Forelimb muscle (tissue), 1 donor: ENCODE measurements at regions not wholly inside any gene's neighbourhood (a gene's known extent, or its start where the extent isn't known, plus 50 kb on each side); places are given as distances from the start of the nearest gene placed in this dataset.
"Not testable (repeated sequence)": the region's sequence is repeated elsewhere in the genome, so short reads cannot be mapped to it uniquely, and the experiment has no call there.

ENCODE experiments used
- DNase-seq: peaks from one replicate; pipeline ENCODE4 v3.0.0-alpha.2; 2013; ENCODE audit warnings: low read depth

DNA sequence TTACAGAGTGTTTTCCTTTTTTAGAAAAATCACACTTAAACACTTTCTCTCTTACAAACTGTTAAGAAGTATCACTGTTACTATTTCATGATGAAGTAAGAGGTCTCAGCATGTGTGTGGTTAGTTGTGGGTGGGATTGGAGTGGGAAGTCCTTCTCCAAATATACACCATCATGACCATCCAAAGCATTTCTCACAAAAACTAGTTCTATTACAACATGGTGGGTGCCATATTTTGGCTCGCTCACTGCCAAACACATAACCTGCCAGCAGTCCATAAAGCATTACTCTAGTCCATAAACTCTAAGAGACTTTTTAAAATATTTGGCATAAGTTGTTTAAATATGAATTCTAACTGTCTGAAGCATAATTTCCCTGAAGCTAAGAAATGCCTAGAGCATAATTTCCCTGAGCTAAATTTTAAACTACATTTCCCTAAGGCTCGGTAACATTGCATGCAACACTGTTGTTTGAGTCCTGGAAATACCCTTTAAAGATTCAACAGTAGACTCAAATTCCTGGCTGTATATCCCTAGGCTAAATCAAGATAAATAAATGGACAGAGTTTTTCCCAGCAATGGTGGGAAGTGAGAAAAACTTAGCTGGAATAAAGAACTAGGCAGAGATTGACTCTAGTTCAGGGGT, 415.0 kb upstream of the INTU start:
- DNase-seq = no peak

DNA sequence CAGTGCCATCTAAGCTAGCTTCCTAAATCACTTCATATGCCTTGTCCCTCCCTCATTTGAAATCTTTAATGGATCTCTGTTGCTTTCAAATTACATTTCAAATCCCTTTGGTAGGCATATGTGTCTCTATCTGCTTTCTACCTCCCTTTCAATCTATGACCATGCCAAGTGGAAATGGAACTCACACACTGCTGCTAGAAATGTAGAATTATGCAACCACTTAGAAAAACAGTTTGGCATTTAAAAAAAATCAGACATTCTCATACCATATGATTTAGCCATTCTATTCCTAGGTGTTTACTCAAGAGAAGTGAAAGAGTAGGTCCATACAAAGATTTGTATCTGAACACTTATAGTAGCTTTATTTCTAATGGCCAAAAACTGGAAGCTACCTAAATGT, 413.5 kb upstream of the INTU start:
- no peak for DNase-seq

DNA sequence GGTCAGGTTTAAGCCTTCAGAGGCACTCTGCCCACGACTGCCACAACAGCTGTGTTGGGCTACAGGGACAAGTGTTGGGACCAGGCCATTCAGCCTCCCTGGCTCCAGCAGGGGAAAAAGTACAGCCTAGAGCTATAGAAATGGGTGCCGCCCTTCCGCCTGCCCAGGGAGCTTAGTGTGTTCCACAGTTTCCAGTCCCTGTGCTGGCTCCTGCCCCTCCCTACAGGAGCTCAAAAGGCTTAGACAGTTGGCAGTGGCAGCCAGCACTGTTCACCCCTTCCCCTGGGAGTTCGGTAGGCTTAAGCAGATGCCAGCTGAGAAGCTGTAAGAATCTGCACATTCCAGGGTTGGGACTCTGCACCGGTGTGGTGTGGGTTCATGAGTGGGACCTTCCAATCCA, 408.2 kb upstream of the INTU start:
- DNase-seq = no peak

DNA sequence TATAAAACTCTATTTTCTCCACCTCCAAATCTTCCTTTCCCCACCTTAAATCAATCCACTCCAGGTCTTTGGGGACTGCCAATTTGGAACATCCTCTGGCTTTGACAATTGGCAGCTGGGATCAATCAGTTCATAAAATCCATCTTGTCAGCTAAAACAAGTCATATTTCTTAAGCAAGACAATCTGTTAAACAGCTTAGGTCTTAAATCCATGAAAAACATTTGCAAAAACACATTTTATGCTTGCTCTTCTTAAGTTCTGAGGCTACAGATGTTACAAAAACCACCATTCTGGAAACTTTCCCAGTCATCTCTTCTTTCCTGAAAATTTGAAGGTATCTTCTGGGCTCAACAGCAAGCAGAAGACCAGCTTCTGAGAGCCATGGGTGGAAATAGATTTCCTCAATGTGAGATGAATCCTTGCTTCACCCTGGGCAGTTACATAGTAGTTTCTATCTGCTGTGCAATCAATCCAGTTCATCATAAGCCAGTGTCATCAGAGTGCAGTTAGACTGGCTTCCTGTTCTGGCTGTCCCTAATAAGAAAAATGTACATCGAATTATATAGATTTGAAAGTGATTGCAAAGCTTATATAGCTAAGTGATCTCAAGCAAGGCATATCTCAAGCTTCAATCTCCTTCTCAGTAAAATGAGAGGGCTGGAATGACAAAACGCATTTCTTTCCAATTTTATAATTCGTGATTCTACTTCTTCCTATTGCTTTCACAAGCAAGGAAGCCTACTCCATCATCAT, 402.7 kb upstream of the INTU start:
- DNase-seq = no peak

DNA sequence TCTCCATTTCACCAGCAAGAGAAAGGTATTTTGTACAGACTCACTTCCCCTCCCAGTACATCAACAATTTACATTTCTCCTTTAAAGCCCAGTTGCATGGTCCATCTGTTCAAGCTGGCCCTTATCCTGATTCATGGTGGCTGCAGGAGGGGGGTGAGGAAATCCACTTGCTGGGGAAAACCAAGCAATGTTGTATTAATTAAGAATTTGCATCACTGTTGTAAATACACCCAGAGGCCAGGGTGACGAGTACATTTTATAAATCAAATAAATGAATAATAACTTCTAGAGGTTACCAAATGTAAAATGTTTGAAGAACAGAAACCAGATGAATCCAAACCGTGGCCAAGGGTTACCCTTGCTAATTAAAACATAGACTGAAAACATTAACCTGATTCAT, 395.9 kb upstream of the INTU start:
- DNase-seq = no peak

DNA sequence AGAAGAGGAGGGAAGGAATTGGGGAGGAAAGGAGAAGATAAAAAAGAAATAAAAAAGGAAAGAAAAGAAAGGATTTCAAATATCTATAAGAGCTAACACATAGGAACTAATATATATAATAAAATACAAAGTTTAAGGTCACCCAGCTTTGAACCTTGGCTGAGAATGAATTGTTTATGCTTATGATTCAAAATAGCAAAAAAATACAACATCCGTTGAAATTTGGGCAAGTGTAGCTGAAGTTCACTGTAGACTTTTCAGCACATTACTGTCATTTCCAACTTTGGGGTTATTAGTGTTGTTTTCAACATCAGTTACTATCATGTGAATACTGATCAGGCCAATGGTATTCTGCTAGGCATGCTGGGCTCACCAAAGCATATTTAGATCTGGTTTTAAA, 395.2 kb upstream of the INTU start:
- DNase-seq = no peak

DNA sequence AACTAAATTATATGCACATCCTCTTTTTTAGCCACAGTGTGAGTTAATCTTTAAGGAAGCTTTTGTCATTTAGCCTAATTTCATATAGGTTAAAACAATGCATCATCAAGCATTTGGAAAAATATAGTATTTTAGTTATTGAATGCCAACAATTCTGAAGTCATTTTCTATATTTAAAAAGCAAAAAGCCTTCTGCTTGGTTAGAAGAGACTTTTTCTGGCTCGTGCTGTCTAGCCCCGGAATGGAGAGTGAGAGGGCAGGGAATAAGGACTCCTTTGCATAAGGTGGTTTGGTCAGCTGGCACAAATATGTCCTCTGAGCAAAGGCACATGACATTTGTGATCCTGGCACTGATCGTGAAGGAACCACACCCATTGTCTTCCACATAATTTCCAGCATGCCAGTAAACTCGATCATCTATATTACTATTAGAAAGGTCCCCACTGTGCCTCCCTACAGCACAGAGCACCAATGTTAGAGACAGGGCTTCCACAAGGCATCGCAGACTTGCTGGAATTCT, 393.7 kb upstream of the INTU start:
- DNase-seq = no peak

DNA sequence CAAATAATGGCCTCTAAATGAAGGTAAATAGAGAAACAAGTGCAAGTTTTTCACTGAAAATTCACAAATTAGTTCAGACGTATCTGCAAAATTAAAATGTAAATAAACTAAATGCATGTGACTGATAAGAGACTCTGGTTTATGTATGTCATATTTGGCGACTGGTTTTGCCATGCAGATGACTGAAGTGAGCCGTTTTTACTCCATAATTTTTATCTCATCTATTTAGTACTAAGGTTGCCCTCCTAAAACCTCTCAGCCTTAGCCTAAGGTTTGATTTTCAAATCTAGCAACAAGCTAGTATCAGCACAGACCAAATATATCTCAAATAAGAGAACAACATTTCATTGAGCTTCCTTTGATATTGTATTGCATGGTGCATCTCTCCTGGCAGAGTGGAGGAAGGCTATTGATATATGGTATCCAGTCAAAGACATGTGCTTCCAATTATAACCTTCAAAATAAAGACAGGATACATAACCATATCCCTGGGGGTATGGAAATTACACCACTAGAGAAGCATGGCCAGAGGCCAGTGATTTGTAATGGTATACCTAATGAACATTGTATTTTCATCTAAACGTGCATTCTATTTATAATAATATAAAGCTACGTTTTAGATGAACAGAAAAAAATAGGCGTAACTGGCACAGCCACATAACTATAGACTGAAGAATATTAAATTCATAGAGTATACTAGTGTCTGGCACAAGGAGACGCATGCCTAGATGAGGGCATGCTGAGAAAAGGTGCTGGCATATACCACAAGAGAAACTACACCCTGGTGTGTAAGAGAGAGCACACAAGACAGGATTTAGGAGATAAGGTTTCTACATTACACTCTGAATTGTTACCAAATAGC, 392.6 kb upstream of the INTU start:
- no peak for DNase-seq

DNA sequence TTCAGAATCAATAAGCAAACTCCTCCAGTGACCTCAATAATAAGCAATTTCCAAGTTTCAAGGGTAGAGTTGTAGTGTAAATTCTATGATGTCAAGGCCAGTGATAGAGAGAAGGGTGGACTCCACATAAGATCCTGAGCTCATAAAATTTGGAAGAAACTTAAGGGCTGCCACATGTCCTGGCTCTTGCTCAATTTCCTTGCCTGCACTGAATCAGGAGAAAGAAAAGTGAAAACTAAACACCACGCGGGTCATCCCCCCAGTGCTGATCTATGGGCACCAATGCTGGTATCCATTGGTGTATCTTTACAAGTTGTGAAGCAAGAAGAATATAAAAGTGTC, 392.0 kb upstream of the INTU start:
- no peak for DNase-seq

DNA sequence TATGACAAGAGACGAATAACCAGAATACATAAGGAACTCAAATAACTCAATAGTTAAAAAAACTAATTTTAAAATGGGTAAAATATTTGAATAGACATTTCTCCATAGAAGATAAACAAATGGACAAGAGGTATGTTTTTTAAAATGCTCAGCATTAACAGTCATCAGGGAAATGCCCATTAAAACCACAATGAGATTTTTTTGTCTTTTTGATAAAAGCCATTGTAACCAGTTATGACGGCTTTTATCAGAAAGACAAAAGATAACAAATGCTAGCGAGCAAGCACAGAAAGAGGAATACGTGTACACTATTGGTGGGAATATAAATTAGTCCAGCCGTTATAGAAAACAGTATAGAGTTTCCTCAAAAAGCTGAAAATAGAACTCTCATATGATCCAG, 388.2 kb upstream of the INTU start:
- no peak for DNase-seq

DNA sequence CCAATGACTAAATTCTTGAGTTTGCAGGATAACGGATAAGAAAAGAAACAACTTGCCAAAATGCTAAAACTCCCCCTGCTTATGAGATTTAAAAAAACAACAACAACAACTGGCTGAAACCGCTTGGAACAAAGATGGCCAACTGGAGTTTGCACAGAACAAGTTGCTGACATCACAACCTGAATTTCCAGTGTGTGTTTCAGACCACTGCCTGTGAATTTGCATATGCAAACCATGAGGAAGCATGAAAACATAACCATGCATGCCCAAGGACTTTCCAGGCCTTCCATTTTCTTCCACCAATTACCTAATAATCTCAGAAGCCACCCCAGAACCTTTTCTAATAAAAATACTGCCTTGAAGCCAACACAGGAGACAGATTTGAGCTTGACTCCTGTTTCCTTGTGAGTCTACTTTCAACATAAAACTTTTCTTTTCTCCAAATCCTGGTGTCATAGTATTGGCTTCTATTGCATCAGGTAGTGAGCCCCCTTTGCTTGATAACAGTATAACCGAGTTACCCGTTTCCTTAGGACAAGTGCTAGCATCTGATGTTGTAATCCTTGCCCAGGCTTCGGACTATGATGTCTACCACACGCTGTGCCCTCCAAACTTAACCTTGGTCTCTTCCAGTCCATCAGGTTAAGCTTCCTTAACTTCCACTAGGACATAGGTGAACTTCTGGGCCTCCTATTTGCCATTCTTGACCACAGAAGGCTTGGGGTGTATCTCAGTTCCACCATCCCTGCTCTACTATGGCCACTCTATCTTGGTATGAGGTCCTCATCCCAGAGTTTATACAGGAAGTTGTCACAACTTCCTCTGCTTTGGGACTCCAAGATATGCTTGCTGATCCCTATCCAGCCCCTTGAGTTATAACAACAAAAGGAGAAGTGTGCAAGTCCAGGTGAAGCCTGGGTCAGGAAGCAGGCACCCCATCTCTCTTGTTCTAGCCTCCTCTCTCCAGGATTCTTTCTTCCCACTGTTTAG, 385.5 kb upstream of the INTU start:
- no peak for DNase-seq

DNA sequence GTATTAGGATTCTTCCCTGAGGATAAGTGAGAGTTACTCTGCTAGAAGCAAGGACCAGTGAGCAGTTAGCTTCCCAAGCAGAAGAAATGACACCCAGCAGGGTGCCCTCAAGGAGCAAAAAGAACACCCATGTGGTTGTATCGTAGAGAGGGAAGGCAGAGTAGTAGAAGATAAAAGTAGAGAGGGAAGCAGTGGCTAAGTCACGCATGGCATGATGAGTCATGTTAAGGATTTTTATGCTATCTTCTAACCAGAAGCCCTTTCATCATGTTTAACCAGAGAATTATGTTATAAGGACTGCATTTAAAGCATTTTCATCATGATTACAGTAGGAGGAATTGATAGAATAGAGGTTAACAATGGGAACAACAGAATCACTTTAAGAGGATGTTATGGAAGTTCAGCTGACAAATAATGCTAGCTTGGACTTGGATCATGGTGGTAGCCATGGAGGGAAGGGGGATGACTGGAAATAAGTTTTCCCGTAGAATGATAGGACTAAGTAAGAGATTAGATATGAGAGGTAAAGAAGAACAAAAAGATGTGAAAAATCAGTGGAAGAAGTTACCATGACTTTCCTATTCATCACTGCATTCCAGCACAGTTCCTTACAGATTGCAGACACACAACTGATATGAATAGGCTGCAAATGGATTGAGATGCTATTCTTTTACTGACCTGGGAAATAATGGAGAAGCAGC, 383.5 kb upstream of the INTU start:
- no peak for DNase-seq

DNA sequence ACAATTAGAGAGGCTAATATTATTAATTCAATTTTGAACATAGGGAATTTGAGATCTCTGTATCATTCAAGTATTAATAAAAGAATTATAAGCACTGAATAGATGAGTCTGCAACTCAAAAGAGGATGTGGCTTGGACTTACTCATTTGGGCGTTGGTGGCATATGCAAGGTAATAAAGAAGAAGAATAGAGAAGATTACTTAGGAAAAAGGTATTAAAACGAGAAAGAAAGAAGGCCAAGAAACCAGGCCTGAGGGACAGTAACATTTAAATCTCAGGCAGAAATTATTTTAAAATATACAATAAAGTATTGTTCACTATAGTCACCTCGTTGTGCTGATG, 383.0 kb upstream of the INTU start:
- no peak for DNase-seq

DNA sequence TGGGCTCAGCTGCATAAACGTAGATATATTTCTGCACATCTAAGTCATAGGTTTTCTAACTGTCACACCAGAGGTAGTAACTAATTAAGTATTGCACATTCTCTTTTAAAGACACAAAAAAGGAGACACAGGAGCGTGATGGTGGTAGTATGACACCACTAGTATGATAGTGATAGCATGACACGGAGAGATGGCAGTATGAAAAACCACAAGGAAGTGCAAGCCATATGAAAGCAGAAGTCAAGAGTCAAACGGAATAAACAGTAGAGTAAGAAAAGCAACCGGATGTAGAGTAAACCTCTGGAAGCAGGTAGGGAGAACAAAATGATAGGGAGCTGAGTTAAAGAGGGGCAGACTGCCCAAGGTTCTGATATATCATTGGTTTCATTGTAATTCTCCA, 382.2 kb upstream of the INTU start:
- no peak for DNase-seq

DNA sequence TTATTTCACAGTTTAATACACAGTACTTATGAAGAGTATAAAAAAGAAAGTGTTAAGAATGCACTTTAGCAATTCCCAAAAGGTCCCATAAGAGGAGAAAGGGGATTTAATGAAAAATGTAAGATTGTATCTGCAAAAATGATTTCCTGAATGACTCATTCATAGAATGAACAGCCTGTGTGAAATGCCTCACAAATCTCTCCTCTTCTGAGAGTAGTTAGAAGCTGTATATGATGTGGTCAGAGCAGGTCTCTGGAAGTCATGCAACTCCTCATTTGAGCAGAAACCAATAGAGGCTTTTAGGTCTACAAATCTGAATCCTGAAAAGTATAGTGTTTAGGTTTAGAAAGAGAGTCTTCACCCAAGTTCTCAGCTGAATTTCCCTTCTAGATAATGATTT, 381.3 kb upstream of the INTU start:
- DNase-seq = no peak

DNA sequence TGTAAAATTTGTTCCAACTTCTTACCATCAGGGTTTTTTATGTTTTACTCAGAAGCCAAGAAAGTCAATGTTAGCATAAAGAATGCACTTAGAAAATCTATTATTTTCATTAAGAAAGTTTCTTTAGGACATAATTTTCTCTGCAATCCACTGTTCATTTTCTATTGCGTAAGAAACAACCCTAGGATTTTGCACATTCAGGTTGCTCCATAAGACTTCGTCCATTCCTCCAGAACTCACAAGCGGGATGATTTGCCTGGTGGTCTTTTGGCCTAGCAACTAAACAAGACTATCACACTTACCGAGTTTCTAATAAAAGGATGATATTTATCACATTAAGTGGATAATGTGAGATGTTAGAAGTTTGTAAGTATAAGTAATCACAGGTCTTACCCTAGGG, 376.3 kb upstream of the INTU start:
- DNase-seq = no peak

DNA sequence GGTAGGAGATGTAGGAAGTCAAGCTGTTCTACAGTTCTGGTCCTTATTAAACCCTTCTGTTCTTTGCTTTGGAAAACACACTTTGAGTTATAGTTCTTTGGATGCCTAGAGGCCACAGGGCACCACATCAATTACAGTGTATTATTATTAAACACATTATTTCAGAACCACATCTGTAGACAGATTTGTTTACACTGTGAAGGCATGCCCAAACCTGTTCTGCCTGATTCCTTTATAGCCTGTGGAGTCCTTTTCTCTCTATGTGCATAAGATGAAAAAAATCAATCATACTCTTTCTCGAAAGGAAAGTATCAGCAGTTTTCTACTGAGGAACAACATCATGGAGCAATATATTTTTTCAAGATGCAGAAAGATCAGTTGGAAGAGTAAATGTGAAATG, 371.3 kb upstream of the INTU start:
- DNase-seq = no peak

DNA sequence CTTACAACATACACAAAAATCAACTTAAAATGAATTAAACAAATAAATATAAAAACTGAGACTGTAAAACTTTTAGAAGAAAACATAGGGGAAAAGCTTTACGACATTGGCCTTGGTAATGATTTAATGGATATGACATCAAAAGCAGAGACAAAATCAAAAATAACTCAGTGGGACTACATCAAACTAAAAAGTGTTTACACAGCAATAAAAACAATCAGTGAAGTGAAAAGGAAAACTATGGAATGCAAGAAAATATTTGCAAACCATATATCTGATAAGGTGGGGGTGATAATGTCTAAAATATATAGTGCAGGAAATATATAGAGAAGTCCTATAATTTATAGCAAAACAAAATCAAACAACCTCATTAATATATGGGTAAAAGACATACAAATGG, 364.4 kb upstream of the INTU start:
- DNase-seq = no peak

DNA sequence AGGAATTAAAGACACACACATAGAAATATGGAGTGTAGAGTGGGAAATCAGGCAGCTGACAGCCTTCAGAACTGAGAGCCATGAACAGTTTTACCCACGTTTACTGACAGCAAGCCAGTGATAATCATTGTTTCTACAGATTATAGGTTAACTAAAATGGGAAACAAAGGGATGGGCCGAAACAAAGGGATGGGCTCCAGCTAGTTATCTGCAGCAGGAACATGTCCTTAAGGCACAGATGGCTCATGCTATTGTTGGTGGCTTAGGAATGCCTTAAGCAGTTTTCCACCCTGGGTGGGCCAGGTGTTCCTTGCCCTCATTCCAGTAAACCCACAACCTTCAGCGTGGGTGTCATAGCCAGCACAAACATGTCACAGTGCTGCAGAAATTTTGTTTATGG, 355.7 kb upstream of the INTU start:
- DNase-seq = not testable (repeated sequence)

DNA sequence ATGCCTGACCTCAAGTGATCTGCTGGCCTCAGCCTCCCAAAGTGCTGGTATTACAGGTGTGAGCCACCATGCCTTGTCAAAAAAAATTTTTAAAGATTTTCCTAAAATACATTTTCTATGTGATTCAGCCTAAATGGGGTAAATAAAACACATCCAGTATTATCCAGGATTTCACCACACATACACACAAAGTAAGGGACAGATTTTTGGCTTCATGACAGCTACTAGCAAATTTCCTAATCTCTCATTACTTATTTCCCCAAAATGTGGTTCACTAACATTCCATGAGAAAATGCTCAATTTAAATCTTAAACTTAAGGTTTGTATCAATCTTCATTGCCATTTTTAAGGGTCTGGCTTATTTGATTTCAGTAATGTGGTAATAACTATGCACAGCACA, 348.5 kb upstream of the INTU start:
- DNase-seq = no peak

DNA sequence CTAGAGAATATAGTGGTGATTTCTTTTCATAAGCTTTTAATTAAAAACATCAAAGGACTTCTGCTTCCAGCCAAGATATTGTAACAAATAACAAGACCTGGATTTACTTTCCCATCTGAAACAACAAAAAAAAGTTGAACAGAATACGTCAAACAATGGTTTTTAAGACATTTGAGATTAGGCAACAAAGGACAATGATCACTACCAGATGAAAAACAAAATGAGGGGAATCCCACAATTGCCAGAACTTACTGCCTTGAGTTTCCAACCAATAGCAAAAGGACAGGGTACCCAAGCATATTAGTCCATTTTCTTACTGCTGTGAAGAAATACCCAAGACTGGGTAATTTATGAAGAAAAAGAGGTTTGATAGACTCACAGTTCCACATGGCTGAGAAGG, 341.4 kb upstream of the INTU start:
- no peak for DNase-seq
